Endodermal cell (in vitro differentiated cells): ENCODE measurements at regions not wholly inside any gene's neighbourhood (a gene's known extent, or its start where the extent isn't known, plus 50 kb on each side); places are given as distances from the start of the nearest gene placed in this dataset.

ENCODE experiments used
- DNase-seq: peaks from one replicate; pipeline ENCODE4 v3.0.0-alpha.2; 2017
- H3K27ac ChIP-seq: 2 replicates; pipeline ENCODE4 v1.5.1; 2013; ENCODE audit warnings: mild to moderate bottlenecking, low read depth, low read length, moderate library complexity
- H3K27me3 ChIP-seq: 2 replicates; pipeline ENCODE4 v1.6.1; 2013; ENCODE audit warnings: mild to moderate bottlenecking, low read length, moderate library complexity; ENCODE audit not compliant: insufficient read depth, control insufficient read depth, poor library complexity, severe bottlenecking
- H3K36me3 ChIP-seq: 2 replicates; pipeline ENCODE4 v1.7.0; 2013; ENCODE audit warnings: mild to moderate bottlenecking, low read length, moderate library complexity; ENCODE audit not compliant: control insufficient read depth, insufficient read depth
- H3K4me1 ChIP-seq: one replicate; pipeline ENCODE4 v1.7.0; 2013; ENCODE audit warnings: low read length; ENCODE audit not compliant: control insufficient read depth, insufficient read depth
- H3K4me3 ChIP-seq: 2 replicates; pipeline ENCODE4 v1.5.1; 2013; ENCODE audit warnings: mild to moderate bottlenecking, low read length, moderate library complexity
- H3K9ac ChIP-seq: 2 replicates; pipeline ENCODE4 v1.6.1; 2013; ENCODE audit warnings: mild to moderate bottlenecking, low read length, moderate library complexity; ENCODE audit not compliant: poor library complexity, severe bottlenecking; ENCODE audit errors: extremely low read depth
- H3K9me3 ChIP-seq: 2 replicates; pipeline ENCODE4 v1.6.1; 2013; ENCODE audit warnings: mild to moderate bottlenecking, low read length, moderate library complexity; ENCODE audit not compliant: control insufficient read depth
- H3K27ac Mint-ChIP-seq: 2 replicates; pipeline ENCODE4 v1.8.0; 2020; ENCODE audit warnings: mixed read lengths
- H3K27me3 Mint-ChIP-seq: 2 replicates; pipeline ENCODE4 v1.8.0; 2021; ENCODE audit warnings: mild to moderate bottlenecking, mixed read lengths; ENCODE audit not compliant: insufficient read depth
- H3K36me3 Mint-ChIP-seq: 2 replicates; pipeline ENCODE4 v1.8.0; 2020; ENCODE audit warnings: low read depth, mixed read lengths
- H3K4me1 Mint-ChIP-seq: 2 replicates; pipeline ENCODE4 v1.8.0; 2020; ENCODE audit warnings: mixed read lengths
- H3K4me3 Mint-ChIP-seq: 2 replicates; pipeline ENCODE4 v1.8.0; 2020; ENCODE audit warnings: mild to moderate bottlenecking, moderate library complexity, mixed read lengths
- H3K9me3 Mint-ChIP-seq: 2 replicates; pipeline ENCODE4 v1.8.0; 2020; ENCODE audit warnings: mild to moderate bottlenecking, mixed read lengths
- CTCF ChIP-seq: fragments of 200-600 bp; sonication (generic); conservative IDR thresholded peaks from 2 replicates; pipeline ENCODE4 v1.5.0; 2021; ENCODE audit warnings: antibody characterized with exemption, mild to moderate bottlenecking
- WGBS, 2 experiments: methylation state at CpG; one replicate each; pipeline versions ENCODE4 v1.1.5 to v1.1.7; 2013; ENCODE audit warnings: missing lambda C conversion rate in 2 of 2, mixed read lengths in 1 of 2; ENCODE audit not compliant: insufficient coverage in 1 of 2, insufficient read length in 1 of 2; 5-methylcytosine and 5-hydroxymethylcytosine counted together

GRCh38 chr4:66300336-66300934, 630.1 kb upstream of the EPHA5 start:
- no peaks in the 10 kb centered on the region for H3K4me1 Mint-ChIP-seq
- WGBS, 2 experiments = 83% methylated on average over 1 of the region's 2 CpGs; no CpG with 5 or more reads in 1 of the 2 experiments
- peaks cover under 1% of the 10 kb centered on the region for H3K27me3 ChIP-seq
- no peak for DNase-seq
- H3K36me3 Mint-ChIP-seq = no peaks in the 10 kb centered on the region
- no peak overlapping the region for H3K27ac ChIP-seq
- H3K9ac ChIP-seq = no peak overlapping the region
- no peak overlapping the region for H3K4me3 Mint-ChIP-seq
- H3K4me1 ChIP-seq = no peaks in the 10 kb centered on the region
- no peaks in the 10 kb centered on the region for H3K9me3 ChIP-seq
- no peaks in the 10 kb centered on the region for H3K9me3 Mint-ChIP-seq
- H3K4me3 ChIP-seq = no peak overlapping the region
- no peak for TF ChIP-seq CTCF
- no peaks in the 10 kb centered on the region for H3K27me3 Mint-ChIP-seq
- H3K27ac Mint-ChIP-seq = no peak overlapping the region
- no peaks in the 10 kb centered on the region for H3K36me3 ChIP-seq

- Mint-ChIP-seq H3K27ac (no peak overlapping the region), H3K27me3 (no peaks in the 10 kb centered on the region), H3K36me3 (no peaks in the 10 kb centered on the region), H3K4me1 (peaks cover 7% of the 10 kb centered on the region), H3K4me3 (no peak overlapping the region), H3K9me3 (no peaks in the 10 kb centered on the region)
- Histone ChIP-seq H3K9me3 (no peaks in the 10 kb centered on the region), H3K36me3 (no peaks in the 10 kb centered on the region), H3K4me3 (no peak overlapping the region), H3K9ac (no peak overlapping the region), H3K27ac (no peak overlapping the region), H3K4me1 (no peaks in the 10 kb centered on the region), H3K27me3 (peaks cover 5% of the 10 kb centered on the region)
- no peak for TF ChIP-seq CTCF
- WGBS, 2 experiments = 92% methylated on average over 1 of the region's 1 CpG; no CpG with 5 or more reads in 1 of the 2 experiments
- no peak for DNase-seq
These were observed 628.3 kb upstream of the EPHA5 start for GRCh38 chr4:66298569-66298968.

GRCh38 chr4:66297703-66298102, 627.4 kb upstream of the EPHA5 start:
- 81 to 100% methylated on average over 1 of the region's 1 CpG for WGBS, 2 experiments
- Histone ChIP-seq H3K9ac (no peak overlapping the region), H3K27me3 (peaks cover 5% of the 10 kb centered on the region), H3K4me3 (no peak overlapping the region), H3K4me1 (no peaks in the 10 kb centered on the region), H3K27ac (no peak overlapping the region), H3K9me3 (no peaks in the 10 kb centered on the region), H3K36me3 (no peaks in the 10 kb centered on the region)
- Mint-ChIP-seq H3K36me3 (no peaks in the 10 kb centered on the region), H3K4me3 (no peak overlapping the region), H3K9me3 (no peaks in the 10 kb centered on the region), H3K27ac (no peak overlapping the region), H3K27me3 (no peaks in the 10 kb centered on the region), H3K4me1 (peaks cover 7% of the 10 kb centered on the region)
- no peak for DNase-seq
- TF ChIP-seq CTCF = no peak
